ENCODE measurements at regions not wholly inside any gene's neighbourhood (a gene's known extent, or its start where the extent isn't known, plus 50 kb on each side); places are given as distances from the start of the nearest gene placed in this dataset.

GRCh38 chr14:85154714-85155113 lies 375.2 kb upstream of the FLRT2 start:
- TF ChIP-seq, protein P1, sequence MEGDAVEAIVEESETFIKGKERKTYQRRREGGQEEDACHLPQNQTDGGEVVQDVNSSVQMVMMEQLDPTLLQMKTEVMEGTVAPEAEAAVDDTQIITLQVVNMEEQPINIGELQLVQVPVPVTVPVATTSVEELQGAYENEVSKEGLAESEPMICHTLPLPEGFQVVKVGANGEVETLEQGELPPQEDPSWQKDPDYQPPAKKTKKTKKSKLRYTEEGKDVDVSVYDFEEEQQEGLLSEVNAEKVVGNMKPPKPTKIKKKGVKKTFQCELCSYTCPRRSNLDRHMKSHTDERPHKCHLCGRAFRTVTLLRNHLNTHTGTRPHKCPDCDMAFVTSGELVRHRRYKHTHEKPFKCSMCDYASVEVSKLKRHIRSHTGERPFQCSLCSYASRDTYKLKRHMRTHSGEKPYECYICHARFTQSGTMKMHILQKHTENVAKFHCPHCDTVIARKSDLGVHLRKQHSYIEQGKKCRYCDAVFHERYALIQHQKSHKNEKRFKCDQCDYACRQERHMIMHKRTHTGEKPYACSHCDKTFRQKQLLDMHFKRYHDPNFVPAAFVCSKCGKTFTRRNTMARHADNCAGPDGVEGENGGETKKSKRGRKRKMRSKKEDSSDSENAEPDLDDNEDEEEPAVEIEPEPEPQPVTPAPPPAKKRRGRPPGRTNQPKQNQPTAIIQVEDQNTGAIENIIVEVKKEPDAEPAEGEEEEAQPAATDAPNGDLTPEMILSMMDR (IDR thresholded peaks at IDR 0.05), result no peak
- TF ChIP-seq POLR2A (IDR thresholded peaks at IDR 0.05), result no peak

All from ovary (tissue), 3 donors.